ENCODE measurements at regions not wholly inside any gene's neighbourhood (a gene's known extent, or its start where the extent isn't known, plus 50 kb on each side); places are given as distances from the start of the nearest gene placed in this dataset.

- no TSS peak for BruUV-seq (replicated peaks)
- ChIA-PET SMC1A (ENCODE audit: uncharacterized antibody, unreplicated experiment) (interaction anchor here (1.6 kb wide), 1 partner anchor 56 kb away, joined by 3 read pairs; no protein-coding TSS in a partner anchor), POLR2A (no interaction called here), RAD21 (ENCODE audit: unreplicated experiment) (no interaction called here), CTCF (no interaction called here)
- Histone ChIP-seq H3K9ac (ENCODE audit: control insufficient read depth, insufficient read depth, low read length) (no peak overlapping the region), H3K27me3 (replicated peaks in 1 of 2; ENCODE audit: control insufficient read depth in 2 of 2, insufficient read depth in 2 of 2, low read length in 1 of 2) (no peaks in the 10 kb centered on the region), H3K79me2 (ENCODE audit: control insufficient read depth, insufficient read depth, low read length) (no peaks in the 10 kb centered on the region), H2AFZ (ENCODE audit: control insufficient read depth, low read depth, low read length) (no peak overlapping the region), H3K27ac (ENCODE audit: control insufficient read depth, insufficient read depth) (no peak overlapping the region), H3K4me1 (ENCODE audit: control insufficient read depth, insufficient read depth, low read length) (no peaks in the 10 kb centered on the region), H3K9me3 (replicated peaks; ENCODE audit: control insufficient read depth, insufficient read depth, low read length) (no peaks in the 10 kb centered on the region), H3K36me3 (ENCODE audit: control insufficient read depth in 2 of 2, insufficient read depth in 2 of 2, low read length in 1 of 2) (no peaks in the 10 kb centered on the region), H3K4me3 (no peak overlapping the region), H4K20me1 (ENCODE audit: control insufficient read depth, insufficient read depth) (no peaks in the 10 kb centered on the region), H3K4me2 (ENCODE audit: control insufficient read depth, insufficient read depth) (no peak overlapping the region)
- intact Hi-C loops (cut with micrococcal nuclease; ENCODE audit: unreplicated experiment) (no loop called here), in situ Hi-C loops (cut with MboI) (no loop called here)
- ATAC-seq (no peak), FAIRE-seq (no peak), DNase-seq (ENCODE audit: low read depth, low spot score) (no peak)
- 0% methylated on average over 2 of the region's 2 CpGs for WGBS (ENCODE audit: insufficient coverage, insufficient replicate concordance, low lambda C conversion rate, missing lambda C conversion rate)
- no peak for TF ChIP-seq ZNF687 (IDR thresholded peaks at IDR 0.05)
- TF ChIP-seq SUPT20H (IDR thresholded peaks at IDR 0.05; ENCODE audit: borderline replicate concordance, control insufficient read depth, low read depth, low read length) = no peak
- TF ChIP-seq, protein P1, sequence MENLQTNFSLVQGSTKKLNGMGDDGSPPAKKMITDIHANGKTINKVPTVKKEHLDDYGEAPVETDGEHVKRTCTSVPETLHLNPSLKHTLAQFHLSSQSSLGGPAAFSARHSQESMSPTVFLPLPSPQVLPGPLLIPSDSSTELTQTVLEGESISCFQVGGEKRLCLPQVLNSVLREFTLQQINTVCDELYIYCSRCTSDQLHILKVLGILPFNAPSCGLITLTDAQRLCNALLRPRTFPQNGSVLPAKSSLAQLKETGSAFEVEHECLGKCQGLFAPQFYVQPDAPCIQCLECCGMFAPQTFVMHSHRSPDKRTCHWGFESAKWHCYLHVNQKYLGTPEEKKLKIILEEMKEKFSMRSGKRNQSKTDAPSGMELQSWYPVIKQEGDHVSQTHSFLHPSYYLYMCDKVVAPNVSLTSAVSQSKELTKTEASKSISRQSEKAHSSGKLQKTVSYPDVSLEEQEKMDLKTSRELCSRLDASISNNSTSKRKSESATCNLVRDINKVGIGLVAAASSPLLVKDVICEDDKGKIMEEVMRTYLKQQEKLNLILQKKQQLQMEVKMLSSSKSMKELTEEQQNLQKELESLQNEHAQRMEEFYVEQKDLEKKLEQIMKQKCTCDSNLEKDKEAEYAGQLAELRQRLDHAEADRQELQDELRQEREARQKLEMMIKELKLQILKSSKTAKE (IDR thresholded peaks at IDR 0.05; ENCODE audit: low read depth, poor library complexity, severe bottlenecking) = no peak
- TF ChIP-seq, protein P2, sequence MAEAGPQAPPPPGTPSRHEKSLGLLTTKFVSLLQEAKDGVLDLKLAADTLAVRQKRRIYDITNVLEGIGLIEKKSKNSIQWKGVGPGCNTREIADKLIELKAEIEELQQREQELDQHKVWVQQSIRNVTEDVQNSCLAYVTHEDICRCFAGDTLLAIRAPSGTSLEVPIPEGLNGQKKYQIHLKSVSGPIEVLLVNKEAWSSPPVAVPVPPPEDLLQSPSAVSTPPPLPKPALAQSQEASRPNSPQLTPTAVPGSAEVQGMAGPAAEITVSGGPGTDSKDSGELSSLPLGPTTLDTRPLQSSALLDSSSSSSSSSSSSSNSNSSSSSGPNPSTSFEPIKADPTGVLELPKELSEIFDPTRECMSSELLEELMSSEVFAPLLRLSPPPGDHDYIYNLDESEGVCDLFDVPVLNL (IDR thresholded peaks at IDR 0.05; ENCODE audit: low read depth, low read length) = no peak
- no peak for TF ChIP-seq MTA3 (IDR thresholded peaks at IDR 0.05; ENCODE audit: borderline replicate concordance, low read length)
- TF ChIP-seq PAX5 (IDR thresholded peaks at IDR 0.05; ENCODE audit: borderline replicate concordance, low read depth, low read length) = no peak
- TF ChIP-seq, protein P3, sequence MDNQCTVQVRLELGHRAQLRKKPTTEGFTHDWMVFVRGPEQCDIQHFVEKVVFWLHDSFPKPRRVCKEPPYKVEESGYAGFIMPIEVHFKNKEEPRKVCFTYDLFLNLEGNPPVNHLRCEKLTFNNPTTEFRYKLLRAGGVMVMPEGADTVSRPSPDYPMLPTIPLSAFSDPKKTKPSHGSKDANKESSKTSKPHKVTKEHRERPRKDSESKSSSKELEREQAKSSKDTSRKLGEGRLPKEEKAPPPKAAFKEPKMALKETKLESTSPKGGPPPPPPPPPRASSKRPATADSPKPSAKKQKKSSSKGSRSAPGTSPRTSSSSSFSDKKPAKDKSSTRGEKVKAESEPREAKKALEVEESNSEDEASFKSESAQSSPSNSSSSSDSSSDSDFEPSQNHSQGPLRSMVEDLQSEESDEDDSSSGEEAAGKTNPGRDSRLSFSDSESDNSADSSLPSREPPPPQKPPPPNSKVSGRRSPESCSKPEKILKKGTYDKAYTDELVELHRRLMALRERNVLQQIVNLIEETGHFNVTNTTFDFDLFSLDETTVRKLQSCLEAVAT (IDR thresholded peaks at IDR 0.05) = no peak
- no peak for TF ChIP-seq POU2F2 (IDR thresholded peaks at IDR 0.05; ENCODE audit: borderline replicate concordance, low read depth, low read length)
- TF ChIP-seq, protein P4, sequence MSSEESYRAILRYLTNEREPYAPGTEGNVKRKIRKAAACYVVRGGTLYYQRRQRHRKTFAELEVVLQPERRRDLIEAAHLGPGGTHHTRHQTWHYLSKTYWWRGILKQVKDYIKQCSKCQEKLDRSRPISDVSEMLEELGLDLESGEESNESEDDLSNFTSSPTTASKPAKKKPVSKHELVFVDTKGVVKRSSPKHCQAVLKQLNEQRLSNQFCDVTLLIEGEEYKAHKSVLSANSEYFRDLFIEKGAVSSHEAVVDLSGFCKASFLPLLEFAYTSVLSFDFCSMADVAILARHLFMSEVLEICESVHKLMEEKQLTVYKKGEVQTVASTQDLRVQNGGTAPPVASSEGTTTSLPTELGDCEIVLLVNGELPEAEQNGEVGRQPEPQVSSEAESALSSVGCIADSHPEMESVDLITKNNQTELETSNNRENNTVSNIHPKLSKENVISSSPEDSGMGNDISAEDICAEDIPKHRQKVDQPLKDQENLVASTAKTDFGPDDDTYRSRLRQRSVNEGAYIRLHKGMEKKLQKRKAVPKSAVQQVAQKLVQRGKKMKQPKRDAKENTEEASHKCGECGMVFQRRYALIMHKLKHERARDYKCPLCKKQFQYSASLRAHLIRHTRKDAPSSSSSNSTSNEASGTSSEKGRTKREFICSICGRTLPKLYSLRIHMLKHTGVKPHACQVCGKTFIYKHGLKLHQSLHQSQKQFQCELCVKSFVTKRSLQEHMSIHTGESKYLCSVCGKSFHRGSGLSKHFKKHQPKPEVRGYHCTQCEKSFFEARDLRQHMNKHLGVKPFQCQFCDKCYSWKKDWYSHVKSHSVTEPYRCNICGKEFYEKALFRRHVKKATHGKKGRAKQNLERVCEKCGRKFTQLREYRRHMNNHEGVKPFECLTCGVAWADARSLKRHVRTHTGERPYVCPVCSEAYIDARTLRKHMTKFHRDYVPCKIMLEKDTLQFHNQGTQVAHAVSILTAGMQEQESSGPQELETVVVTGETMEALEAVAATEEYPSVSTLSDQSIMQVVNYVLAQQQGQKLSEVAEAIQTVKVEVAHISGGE (CRISPR knock-in tag; IDR thresholded peaks at IDR 0.05) = no peak
- no peak for TF ChIP-seq PAX8 (IDR thresholded peaks at IDR 0.05)
- TF ChIP-seq EED (IDR thresholded peaks at IDR 0.05; ENCODE audit: low read depth) = no peak
- no peak for TF ChIP-seq ESRRA (IDR thresholded peaks at IDR 0.05; ENCODE audit: low read length)
- TF ChIP-seq NFYB (IDR thresholded peaks at IDR 0.05; ENCODE audit: insufficient read depth, low read depth, low read length) = no peak
Observed at GRCh38 chr13:57568865-57569264, 62.7 kb upstream of the PCDH17 start.

All from GM12878 (cell line).